Skeletal muscle cell (primary cell): ENCODE measurements at regions not wholly inside any gene's neighbourhood (a gene's known extent, or its start where the extent isn't known, plus 50 kb on each side); places are given as distances from the start of the nearest gene placed in this dataset.
"Not testable (repeated sequence)": the region's sequence is repeated elsewhere in the genome, so short reads cannot be mapped to it uniquely, and the experiment has no call there.

ENCODE experiments used
- DNase-seq: peaks from one replicate; pipeline ENCODE4 v3.0.0-alpha.2; 2010; ENCODE audit warnings: low read depth
- H3K4me3 ChIP-seq: 2 replicates; pipeline ENCODE4 v1.5.1; 2011; ENCODE audit warnings: low read depth, mild to moderate bottlenecking, control low read depth, low read length, moderate library complexity

DNA sequence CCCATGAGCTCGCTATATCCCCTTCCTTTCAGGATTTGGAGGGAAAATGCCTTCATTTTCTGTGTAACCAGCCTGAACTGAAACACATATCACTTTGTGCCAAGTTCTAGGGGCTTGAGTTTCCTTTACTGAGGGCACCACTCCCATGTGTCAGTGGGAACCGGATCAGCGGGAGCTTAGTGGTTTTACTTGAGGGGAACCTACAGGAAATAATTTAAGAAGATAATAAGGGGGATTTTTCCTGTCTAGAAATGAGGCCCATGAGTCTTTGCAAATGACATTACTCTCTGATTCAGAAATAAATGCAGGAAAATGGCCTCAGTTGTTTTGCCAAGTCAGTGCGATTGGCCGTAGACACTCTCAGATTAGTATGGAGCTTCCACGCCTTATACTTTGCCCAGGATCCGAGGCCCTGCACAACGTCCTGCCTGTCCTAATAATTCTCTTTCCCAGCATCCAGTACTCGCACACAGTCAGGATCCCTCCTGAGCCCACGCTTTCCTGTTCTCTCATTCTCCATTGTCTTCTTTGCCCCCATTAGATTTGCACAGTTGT is 86.4 kb upstream of the LYZL1 start:
- no peak overlapping the region for H3K4me3 ChIP-seq
- no peak for DNase-seq

DNA sequence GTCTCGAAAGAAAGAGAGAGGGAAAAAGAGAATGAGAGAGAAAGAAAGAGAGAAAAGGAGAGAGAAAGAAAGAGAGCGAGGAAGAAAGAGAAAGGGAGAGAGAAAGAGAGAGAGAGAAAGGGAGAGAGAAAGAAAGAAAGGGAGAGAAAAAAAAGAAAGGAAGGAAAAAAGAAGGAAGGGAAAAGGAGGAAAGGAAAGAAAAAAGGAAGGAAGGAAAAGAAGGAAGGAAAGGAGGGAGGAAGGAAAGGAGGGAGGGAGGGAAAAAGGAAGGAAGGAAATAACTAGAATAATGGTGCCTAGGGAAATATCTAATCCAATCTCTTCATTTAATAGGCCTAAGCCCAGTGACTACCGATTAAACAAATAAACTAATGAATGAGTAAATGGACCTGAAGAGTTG is 85.4 kb upstream of the LYZL1 start:
- H3K4me3 ChIP-seq, result no peak overlapping the region

DNA sequence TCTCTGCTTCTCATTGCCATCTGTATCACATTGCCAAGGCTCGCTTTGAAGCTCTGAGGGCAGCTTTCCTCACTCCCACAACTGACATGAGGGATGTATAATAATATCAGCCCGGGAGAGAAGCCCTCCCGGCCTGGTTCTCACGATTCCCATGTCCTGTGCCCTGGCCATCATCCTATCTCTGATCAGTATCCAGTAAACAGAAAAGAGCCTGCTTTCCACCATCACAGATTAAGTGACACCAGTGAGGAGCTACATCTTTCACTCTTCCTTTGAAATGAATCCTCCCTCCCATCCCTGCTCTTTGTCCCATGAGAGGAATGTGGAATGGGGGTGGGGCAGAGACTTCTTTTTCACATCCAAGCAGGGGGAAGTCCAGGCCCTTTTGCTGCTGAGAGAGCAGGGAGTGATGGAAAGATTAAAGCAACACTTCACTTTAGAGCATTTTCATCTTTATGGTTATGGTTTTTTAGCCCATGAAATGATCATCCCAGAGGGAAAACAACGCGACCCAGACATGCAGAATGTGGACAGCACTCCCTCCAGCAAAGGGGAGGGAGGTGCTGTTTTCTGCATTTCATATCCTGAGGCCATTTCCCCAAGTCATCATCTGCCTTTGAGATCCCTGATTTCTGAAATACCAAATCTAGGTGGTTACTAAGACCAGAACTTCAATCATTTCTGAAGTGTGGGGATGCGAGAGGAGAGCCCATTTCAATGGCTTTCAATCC is 84.6 kb upstream of the LYZL1 start:
- H3K4me3 ChIP-seq, result no peak overlapping the region
- no peak for DNase-seq

More for the DNA sequence above, 85.4 kb upstream of the LYZL1 start:
- DNase-seq, result no peak

DNA sequence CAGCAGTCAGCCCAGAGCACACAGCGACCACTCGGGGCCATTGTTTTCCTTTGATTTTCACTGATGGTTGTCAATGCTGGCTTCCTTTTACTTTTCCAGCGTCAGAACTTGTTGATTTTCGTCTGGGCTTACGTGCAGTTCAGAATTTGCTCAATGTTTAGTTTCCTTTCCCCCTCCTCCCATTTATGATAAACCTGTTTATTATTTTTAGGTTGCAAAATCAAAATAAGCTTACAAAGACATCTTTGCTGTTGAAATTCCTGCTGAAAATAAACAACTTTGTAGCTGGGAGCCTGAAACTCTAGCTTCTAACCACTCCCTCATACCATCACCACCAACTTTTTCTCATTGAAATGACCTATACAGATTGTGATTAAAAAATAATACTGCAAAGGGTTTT is 83.1 kb upstream of the LYZL1 start:
- H3K4me3 ChIP-seq, result no peak overlapping the region
- no peak for DNase-seq

DNA sequence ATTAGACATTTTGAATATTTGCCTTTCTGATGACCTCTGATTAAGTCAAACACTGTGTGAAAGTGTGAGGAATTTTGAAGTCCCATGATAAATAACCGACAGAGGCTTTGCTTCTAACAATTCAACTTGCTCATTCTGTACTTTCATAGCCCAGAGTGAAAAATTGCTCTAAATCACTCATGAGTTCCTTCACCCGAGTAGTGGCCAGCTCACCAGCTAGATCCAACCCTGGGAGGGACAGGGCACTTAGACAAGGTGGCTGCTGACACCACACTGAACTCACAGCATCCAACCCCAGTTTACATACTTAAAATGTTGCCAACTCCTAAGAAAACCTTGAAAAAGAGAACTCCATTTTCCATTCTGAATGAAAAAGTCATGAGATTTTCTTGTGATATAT is 80.0 kb upstream of the LYZL1 start:
- no peak for DNase-seq
- no peak overlapping the region for H3K4me3 ChIP-seq

DNA sequence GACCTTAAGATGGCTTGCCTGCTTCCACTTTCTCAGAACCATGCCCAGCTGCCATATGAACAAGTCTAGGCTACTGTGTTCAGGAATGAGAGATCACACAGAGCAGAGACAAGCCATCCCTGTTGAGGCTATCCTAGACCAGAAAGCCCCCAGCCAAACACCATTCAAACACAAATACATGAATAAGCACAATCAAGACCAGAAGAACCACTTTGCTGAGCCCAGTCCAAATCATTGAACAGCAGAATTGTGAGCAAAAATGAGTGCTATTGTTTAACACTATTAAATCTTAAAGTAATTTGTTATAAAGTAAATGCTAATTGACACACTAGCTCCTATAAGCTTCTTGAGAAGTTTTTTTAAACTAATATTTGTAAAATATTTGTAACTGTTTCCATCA is 79.0 kb upstream of the LYZL1 start:
- no peak for DNase-seq
- H3K4me3 ChIP-seq, result no peak overlapping the region

DNA sequence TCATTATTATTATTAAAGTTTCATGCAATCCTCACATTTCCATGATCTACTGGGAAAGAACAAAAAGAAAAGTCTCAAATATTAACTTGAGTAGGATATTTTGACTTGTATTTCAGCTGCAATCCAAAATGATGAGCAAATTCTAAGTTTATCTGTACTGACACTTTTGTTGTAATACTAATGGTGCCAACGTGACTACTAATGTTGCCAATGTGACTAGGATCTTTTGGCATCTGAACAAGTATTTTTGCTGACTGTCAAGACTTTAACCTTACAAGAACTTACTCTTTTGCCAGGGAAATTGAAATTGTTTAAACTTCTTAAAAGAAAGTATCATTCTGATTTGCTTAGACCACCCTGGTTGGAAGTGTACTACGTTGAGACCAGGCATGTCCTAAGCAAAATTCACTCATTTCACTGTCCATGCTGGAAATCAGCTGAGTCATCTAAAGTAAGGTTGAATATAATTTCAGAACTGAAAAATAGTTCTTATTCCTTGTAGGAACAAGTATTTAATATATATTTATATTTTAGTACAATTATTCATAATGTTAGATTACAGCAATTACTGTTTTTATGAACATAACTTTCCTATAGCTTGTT is 78.5 kb upstream of the LYZL1 start:
- DNase-seq, result no peak
- H3K4me3 ChIP-seq, result no peak overlapping the region

DNA sequence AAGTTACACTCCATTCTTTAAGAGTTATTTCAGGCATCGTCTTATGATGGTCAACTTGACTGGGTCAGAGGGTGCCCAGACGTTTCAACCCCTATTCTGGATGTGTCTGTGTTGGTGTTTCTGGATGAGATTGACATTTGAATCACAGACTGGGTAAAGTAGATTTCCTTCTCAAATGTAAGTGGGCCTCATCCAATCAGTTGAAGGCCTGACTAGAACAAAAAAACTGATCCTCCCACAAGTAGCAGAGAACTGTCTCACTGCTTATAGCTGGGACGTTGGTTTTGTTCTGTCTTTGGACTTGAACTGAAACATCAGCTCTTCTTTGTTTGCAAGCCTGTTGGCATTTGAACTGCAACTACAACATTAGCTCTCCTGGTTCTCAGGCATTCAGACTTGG is 76.3 kb upstream of the LYZL1 start:
- DNase-seq, result no peak
- H3K4me3 ChIP-seq, result no peak overlapping the region

DNA sequence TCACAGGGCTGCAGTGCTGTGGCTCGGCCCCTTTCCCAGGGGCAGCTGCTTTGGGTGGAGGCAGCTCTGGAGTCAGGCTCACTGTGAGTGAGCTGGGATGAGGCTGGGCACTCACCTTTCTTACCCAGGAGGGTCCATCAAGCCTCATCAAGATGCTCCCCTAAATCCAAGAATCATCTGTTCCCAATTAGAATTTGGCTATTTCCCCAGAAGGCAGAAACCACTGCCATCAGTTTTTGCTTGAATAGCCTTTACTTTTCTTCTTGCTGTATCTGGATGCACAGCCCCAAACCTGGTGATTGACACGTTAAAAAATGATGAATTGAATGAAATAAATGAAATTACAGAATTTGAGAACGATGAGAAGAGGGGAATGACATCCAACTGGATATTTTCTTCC is 74.3 kb upstream of the LYZL1 start:
- no peak for DNase-seq

DNA sequence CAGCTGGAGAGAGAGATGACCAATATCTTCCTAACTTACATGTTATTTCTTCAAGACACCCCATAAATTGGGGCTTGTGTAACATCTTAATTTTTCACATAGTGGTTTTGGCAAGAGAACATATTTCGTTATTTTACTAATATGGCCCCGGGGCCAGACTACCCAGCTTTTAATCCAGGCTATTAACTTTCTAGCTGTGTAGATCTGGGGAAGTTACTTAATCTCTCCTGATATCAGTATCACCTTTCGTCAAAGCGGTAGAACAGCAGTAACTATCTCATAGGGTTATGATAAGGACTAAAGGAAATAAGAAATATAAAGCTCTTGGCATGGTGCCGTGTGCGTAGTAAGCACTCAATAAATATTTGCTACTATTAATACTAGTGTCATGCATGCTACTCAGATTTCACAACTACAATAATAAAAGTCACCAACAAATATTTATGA is 71.6 kb upstream of the LYZL1 start:
- no peak for DNase-seq
- H3K4me3 ChIP-seq, result no peak overlapping the region

More for the DNA sequence above, 74.3 kb upstream of the LYZL1 start:
- no peak overlapping the region for H3K4me3 ChIP-seq

DNA sequence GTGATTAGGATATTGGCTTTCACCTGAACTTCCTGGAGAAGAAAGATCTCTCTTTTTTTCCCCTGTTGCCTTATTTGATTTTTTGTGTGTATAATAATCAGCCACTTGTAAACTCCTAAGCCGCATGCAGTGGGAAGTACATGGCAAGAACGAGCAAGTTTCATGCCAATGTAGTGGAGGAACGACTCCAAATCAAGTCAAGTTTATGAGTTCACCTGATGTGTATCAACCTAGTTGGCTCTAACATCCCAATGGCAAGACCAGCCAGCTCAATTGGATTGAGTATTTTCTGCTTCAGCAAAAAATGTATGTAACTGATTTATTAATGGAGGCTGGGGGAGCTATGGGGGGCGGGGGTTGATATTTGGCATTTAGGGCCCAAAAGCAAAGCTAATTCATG is 65.5 kb upstream of the LYZL1 start:
- DNase-seq, result no peak
- no peak overlapping the region for H3K4me3 ChIP-seq

DNA sequence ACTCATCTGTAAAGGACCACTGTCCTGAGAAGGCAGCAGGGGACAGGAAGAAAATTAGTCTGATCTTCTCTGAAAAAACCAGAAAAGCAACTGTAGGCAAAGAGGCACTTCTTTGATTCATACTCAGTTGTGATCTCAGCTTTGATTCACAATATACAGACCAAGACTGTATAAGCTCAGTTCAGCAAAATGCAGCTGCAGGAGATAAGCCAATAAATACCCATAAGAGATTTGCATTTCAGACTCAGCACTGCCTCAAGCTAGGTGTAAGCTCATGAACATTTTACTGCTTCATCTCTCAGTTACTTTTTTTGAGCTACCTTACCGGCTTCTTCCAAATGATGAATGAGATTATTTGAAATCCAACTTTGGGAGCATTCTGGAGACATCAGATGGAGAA is 64.2 kb upstream of the LYZL1 start:
- DNase-seq, result no peak

DNA sequence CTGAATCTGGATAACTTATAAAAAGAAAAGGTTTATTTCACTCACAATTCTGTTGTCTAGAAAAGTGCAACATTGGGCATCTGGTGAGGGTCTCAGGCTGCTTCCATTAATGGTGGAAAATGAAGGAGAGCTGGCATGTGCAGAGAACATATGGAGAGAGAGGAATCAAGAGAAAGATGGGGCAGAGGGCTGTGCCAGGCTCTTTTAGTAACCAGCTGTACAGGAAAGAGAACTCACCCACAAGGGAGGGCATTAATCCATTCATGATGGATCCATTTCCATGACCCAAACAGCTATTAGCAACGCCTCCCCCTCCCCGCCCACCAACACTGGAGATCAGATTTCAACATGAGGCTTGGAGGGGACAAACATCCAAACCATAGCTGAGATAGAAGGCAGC is 61.7 kb upstream of the LYZL1 start:
- DNase-seq, result no peak
- H3K4me3 ChIP-seq, result no peak overlapping the region

More for the DNA sequence above, 64.2 kb upstream of the LYZL1 start:
- no peak overlapping the region for H3K4me3 ChIP-seq

DNA sequence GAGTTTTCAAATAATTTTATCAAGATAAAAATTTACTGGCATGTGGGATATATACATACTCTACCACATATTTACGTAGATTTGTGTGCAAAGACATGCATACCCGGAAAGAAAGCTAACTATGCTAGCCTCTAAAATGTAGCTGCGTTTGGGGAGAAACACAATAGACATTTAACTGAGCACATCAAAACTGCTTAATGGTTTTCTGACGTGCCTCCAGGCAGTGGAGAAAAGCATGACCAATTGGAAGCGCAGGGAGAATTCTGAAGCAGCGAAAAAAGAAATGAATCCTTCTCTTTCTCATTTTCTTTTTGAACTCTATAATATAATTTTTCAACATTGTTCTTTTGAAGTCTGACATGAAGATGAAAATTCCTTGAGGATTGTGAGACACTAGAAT is 60.3 kb upstream of the LYZL1 start:
- no peak for DNase-seq

DNA sequence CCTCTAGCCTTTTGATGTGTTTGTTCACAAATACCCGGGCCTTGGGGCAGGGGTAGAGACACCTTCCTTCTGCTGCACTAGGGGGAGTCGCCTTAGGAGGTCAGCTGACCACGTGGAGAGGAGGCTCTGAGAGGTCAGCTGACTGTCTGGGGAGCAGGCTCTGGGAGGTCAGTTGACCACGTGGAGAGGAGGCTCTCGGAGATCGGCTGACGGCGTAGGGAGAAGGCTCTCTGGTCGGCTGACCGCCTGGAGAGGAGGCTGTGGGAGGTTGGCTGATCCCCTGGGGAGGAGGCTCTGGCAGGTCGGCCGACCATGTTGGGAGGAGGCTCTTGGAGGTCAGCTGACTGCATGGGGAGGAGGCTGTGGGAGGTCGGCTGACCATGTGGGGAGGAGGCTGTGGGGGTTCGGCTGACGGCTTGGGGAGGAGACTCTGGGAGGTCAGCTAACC is 59.6 kb upstream of the LYZL1 start:
- DNase-seq, result no peak
- H3K4me3 ChIP-seq, result no peak overlapping the region

More for the DNA sequence above, 60.3 kb upstream of the LYZL1 start:
- no peak overlapping the region for H3K4me3 ChIP-seq

DNA sequence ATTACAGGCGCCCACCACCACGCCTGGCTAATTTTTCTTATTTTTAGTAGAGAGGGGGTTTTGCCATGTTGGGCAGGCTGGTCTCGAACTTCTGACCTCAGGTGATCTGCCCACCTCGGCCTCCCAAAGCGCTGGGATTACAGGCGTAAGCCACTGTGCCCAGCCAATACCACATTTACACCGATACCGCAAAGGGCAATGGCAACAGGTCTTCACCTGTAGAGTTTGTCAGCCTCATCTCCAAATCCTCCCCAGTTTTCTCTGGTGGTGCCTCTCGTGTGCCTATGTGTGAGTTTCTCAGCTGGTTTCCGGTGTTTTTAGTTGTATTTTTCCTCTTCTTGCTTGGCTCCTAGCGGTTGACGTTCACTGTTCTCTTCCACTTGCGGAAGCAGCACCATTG is 52.0 kb upstream of the LYZL1 start:
- not testable (repeated sequence) for H3K4me3 ChIP-seq, DNase-seq

DNA sequence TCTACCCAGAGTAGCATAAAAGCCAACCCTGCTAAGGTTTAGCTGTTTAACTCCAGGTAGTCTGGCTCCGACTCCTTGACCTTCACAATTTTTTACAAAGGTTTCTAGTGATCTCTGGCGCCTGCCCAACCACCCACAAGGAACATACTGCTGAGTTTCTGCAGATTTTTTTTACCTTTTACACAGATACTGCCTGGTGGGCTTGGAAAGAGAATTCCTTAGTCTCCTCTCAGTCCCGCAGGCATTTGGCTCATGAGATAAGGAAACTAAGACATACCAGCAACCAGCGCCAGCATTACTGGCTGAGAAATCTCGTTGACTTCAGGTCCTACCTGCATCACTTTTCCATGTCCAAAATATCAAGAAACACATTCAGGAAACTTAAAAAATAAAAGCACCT is 51.1 kb upstream of the LYZL1 start:
- no peak for DNase-seq

DNA sequence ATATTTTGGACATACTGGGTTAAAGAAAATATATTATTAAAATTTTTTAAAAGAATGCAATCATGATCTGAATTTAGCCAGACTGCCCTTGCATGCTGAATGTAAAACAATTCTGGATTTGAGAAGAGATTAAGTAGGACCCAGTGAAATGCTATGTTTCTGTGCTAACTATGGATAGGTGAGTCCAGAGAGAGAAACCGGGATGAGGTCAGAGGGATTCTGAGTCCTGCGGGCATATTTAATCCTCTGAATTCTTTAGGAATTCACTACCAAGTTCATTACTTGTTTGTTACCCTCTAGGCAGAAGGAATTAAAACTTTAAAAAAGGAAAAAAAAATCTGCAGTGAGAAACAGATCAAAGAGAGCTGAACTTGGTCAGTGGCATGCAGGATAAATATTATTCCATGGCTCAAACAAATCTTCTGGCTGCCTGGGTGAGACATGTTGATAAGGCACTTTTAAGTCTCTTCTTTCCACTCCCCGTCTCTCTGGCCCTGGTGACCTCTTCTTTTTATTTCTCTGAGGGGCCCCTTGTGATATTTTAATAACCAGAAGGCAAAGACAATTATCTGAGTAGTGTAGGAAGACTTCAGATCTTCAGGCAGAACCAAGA is 50.2 kb upstream of the LYZL1 start:
- no peak for DNase-seq
- no peak overlapping the region for H3K4me3 ChIP-seq

More for the DNA sequence above, 51.1 kb upstream of the LYZL1 start:
- H3K4me3 ChIP-seq, result no peak overlapping the region
